ENCODE measurements at regions not wholly inside any gene's neighbourhood (a gene's known extent, or its start where the extent isn't known, plus 50 kb on each side); places are given as distances from the start of the nearest gene placed in this dataset.
"Not testable (repeated sequence)": the region's sequence is repeated elsewhere in the genome, so short reads cannot be mapped to it uniquely, and the experiment has no call there.

GRCh38 chr10:119996944-119997343, 104.4 kb downstream of the SEC23IP start:
- FAIRE-seq = no peak
- no peak for DNase-seq (ENCODE audit: low spot score)

- FAIRE-seq = no peak
- no peak for DNase-seq (ENCODE audit: low spot score)
Measured at GRCh38 chr10:119997429-119997828, 104.9 kb downstream of the SEC23IP start.

- FAIRE-seq = no peak
- no peak for DNase-seq (ENCODE audit: low spot score)
Measured at GRCh38 chr10:120002785-120003184, 110.3 kb downstream of the SEC23IP start.

- no peak for FAIRE-seq
Measured at GRCh38 chr10:120005207-120006201, 113.0 kb downstream of the SEC23IP start.

GRCh38 chr10:120007261-120007660, 114.7 kb downstream of the SEC23IP start:
- FAIRE-seq (no peak), DNase-seq (ENCODE audit: low spot score) (no peak)

More at GRCh38 chr10:120005207-120006201, 113.0 kb downstream of the SEC23IP start:
- no peak for DNase-seq (ENCODE audit: low spot score)

GRCh38 chr10:120011359-120012130, 119.0 kb downstream of the SEC23IP start:
- no peak for DNase-seq (ENCODE audit: low spot score)
- FAIRE-seq = no peak

GRCh38 chr10:120012131-120012400, 119.5 kb downstream of the SEC23IP start:
- DNase-seq (ENCODE audit: low spot score) = no peak
- FAIRE-seq = no peak

- DNase-seq (ENCODE audit: low spot score) (peak; percentile 40), FAIRE-seq (no peak)
Measured at GRCh38 chr10:120012566-120012965, 120.0 kb downstream of the SEC23IP start.

GRCh38 chr10:120014031-120014430, 121.5 kb downstream of the SEC23IP start:
- no peak for FAIRE-seq
- no peak for DNase-seq (ENCODE audit: low spot score)

GRCh38 chr10:120015064-120015463, 122.5 kb downstream of the SEC23IP start:
- DNase-seq (ENCODE audit: low spot score) (no peak), FAIRE-seq (no peak)

GRCh38 chr10:120016906-120017305, 124.4 kb downstream of the SEC23IP start:
- DNase-seq (ENCODE audit: low spot score) (no peak), FAIRE-seq (no peak)

GRCh38 chr10:120017733-120018417, 125.3 kb downstream of the SEC23IP start:
- FAIRE-seq (no peak), DNase-seq (ENCODE audit: low spot score) (no peak)

GRCh38 chr10:120018695-120019094, 126.2 kb downstream of the SEC23IP start:
- FAIRE-seq = no peak
- no peak for DNase-seq (ENCODE audit: low spot score)

- FAIRE-seq = no peak
Measured at GRCh38 chr10:120019568-120019967, 127.0 kb downstream of the SEC23IP start.

GRCh38 chr10:120022357-120022756, 129.8 kb downstream of the SEC23IP start:
- DNase-seq (ENCODE audit: low spot score) (no peak), FAIRE-seq (no peak)

More at GRCh38 chr10:120019568-120019967, 127.0 kb downstream of the SEC23IP start:
- no peak for DNase-seq (ENCODE audit: low spot score)

GRCh38 chr10:120034236-120034635, 141.7 kb downstream of the SEC23IP start:
- DNase-seq (ENCODE audit: low spot score) = no peak
- no peak for FAIRE-seq

- DNase-seq (ENCODE audit: low spot score) = no peak
- FAIRE-seq = no peak
Measured at GRCh38 chr10:120039046-120039445, 146.5 kb downstream of the SEC23IP start.

GRCh38 chr10:120039826-120040225, 147.3 kb downstream of the SEC23IP start:
- DNase-seq (ENCODE audit: low spot score) (no peak), FAIRE-seq (no peak)

- no peak for DNase-seq (ENCODE audit: low spot score)
Measured at GRCh38 chr10:120041807-120042559, 149.5 kb downstream of the SEC23IP start.

GRCh38 chr10:120042705-120043104, 150.2 kb downstream of the SEC23IP start:
- DNase-seq (ENCODE audit: low spot score) (no peak), FAIRE-seq (no peak)

More at GRCh38 chr10:120041807-120042559, 149.5 kb downstream of the SEC23IP start:
- no peak for FAIRE-seq

- not testable (repeated sequence) for FAIRE-seq; DNase-seq (ENCODE audit: low spot score)
Measured at GRCh38 chr10:120047373-120047772, 154.8 kb downstream of the SEC23IP start.
